GM12878 (cell line): ENCODE measurements at regions not wholly inside any gene's neighbourhood (a gene's known extent, or its start where the extent isn't known, plus 50 kb on each side); places are given as distances from the start of the nearest gene placed in this dataset.

ENCODE experiments used
- CTCF ChIP-seq, 3 experiments: IDR thresholded peaks in 2 of 3; conservative IDR thresholded peaks in 1 of 3; 2 replicates each; pipeline ENCODE4 v1.5.1; 2011; ENCODE audit warnings: low read depth in 3 of 3, low read length in 3 of 3, mild to moderate bottlenecking in 3 of 3, control low read depth in 2 of 3, moderate library complexity in 2 of 3, inconsistent platforms in 1 of 3, mixed read lengths in 1 of 3; ENCODE audit not compliant: control insufficient read depth in 2 of 3, insufficient read depth in 1 of 3; ENCODE audit errors: extremely low read depth in 1 of 3
- E2F4 ChIP-seq: IDR thresholded peaks from 2 replicates; pipeline ENCODE4 v1.6.1; 2012; ENCODE audit warnings: low read depth, low read length, improper control_type of control experiment
- EP300 ChIP-seq, 2 experiments: fragments of 150-350 bp in 1 of 2; IDR thresholded peaks; 2 replicates each; pipeline ENCODE4 v1.6.1; 2011 to 2012; ENCODE audit warnings: low read depth in 2 of 2, low read length in 2 of 2, borderline replicate concordance in 1 of 2, improper control_type of control experiment in 1 of 2, inconsistent platforms in 1 of 2; ENCODE audit not compliant: control insufficient read depth in 1 of 2
- ETV6 ChIP-seq, 2 experiments: fragments of 450-650 bp in 1 of 2; IDR thresholded peaks in 1 of 2; conservative IDR thresholded peaks in 1 of 2; 2 replicates each; pipeline ENCODE4 v1.6.1; 2014; ENCODE audit warnings: antibody characterized with exemption in 1 of 2, borderline replicate concordance in 1 of 2, low read depth in 1 of 2, mild to moderate bottlenecking in 1 of 2, moderate library complexity in 1 of 2
- FOXM1 ChIP-seq: IDR thresholded peaks from 2 replicates; pipeline ENCODE4 v1.6.1; 2012; ENCODE audit warnings: low read depth, mild to moderate bottlenecking, inconsistent platforms, low read length, moderate library complexity
- HDAC2 ChIP-seq: fragments of 200-600 bp; sonication (generic); IDR thresholded peaks from 2 replicates; pipeline ENCODE4 v1.6.1; 2017
- PAX8 ChIP-seq: fragments of 450-650 bp; IDR thresholded peaks from 2 replicates; pipeline ENCODE4 v1.6.1; 2017; ENCODE audit warnings: mild to moderate bottlenecking, moderate library complexity
- PML ChIP-seq: IDR thresholded peaks from 2 replicates; pipeline ENCODE4 v1.6.1; 2012; ENCODE audit warnings: low read length, inconsistent platforms
- POLR2A ChIP-seq: IDR thresholded peaks from 2 replicates; pipeline ENCODE4 v1.6.1; 2011; ENCODE audit warnings: low read depth, mild to moderate bottlenecking, low read length
- SIN3A ChIP-seq: IDR thresholded peaks from 2 replicates; pipeline ENCODE4 v1.6.1; 2012; ENCODE audit warnings: low read depth, low read length, improper control_type of control experiment
- SRF ChIP-seq, 2 experiments: IDR thresholded peaks; 2 replicates each; pipeline ENCODE4 v1.6.1; 2011; ENCODE audit warnings: low read depth in 2 of 2, low read length in 2 of 2, mild to moderate bottlenecking in 1 of 2, moderate library complexity in 1 of 2
- STAT3 ChIP-seq: IDR thresholded peaks from 2 replicates; pipeline ENCODE4 v1.6.1; 2011; ENCODE audit warnings: low read depth, low read length, improper control_type of control experiment
- USF2 ChIP-seq: IDR thresholded peaks from 2 replicates; pipeline ENCODE4 v1.6.1; 2011; ENCODE audit warnings: low read depth, low read length, improper control_type of control experiment, borderline replicate concordance

GRCh38 chr3:68363796-68364195 lies 568.6 kb downstream of the TAFA4 start:
- TF ChIP-seq ETV6 (conservative IDR thresholded peaks at IDR 0.05 in 1 of 2, IDR thresholded peaks at IDR 0.05 in 1 of 2; ENCODE audit: borderline replicate concordance in 1 of 2, low read depth in 1 of 2) (no peak), HDAC2 (no peak), USF2 (no peak), STAT3 (no peak), PML (no peak), FOXM1 (no peak), CTCF (IDR thresholded peaks at IDR 0.05 in 2 of 3, conservative IDR thresholded peaks at IDR 0.05 in 1 of 3; ENCODE audit: control insufficient read depth in 2 of 3, extremely low read depth in 1 of 3, insufficient read depth in 1 of 3, low read depth in 3 of 3, low read length in 3 of 3) (no peak), EP300 (IDR thresholded peaks at IDR 0.05; ENCODE audit: borderline replicate concordance in 1 of 2, control insufficient read depth in 1 of 2, low read depth in 2 of 2, low read length in 2 of 2) (no peak), SIN3A (no peak), SRF (IDR thresholded peaks at IDR 0.05; ENCODE audit: low read depth in 2 of 2, low read length in 2 of 2) (no peak), PAX8 (no peak), POLR2A (no peak), E2F4 (no peak)
